ENCODE measurements at regions not wholly inside any gene's neighbourhood (a gene's known extent, or its start where the extent isn't known, plus 50 kb on each side); places are given as distances from the start of the nearest gene placed in this dataset.
"Not testable (repeated sequence)": the region's sequence is repeated elsewhere in the genome, so short reads cannot be mapped to it uniquely, and the experiment has no call there.

- TF ChIP-seq, protein P1, sequence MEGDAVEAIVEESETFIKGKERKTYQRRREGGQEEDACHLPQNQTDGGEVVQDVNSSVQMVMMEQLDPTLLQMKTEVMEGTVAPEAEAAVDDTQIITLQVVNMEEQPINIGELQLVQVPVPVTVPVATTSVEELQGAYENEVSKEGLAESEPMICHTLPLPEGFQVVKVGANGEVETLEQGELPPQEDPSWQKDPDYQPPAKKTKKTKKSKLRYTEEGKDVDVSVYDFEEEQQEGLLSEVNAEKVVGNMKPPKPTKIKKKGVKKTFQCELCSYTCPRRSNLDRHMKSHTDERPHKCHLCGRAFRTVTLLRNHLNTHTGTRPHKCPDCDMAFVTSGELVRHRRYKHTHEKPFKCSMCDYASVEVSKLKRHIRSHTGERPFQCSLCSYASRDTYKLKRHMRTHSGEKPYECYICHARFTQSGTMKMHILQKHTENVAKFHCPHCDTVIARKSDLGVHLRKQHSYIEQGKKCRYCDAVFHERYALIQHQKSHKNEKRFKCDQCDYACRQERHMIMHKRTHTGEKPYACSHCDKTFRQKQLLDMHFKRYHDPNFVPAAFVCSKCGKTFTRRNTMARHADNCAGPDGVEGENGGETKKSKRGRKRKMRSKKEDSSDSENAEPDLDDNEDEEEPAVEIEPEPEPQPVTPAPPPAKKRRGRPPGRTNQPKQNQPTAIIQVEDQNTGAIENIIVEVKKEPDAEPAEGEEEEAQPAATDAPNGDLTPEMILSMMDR (IDR thresholded peaks at IDR 0.05; ENCODE audit: low read length): not testable (repeated sequence)
- TF ChIP-seq EZH2phosphoT487 (IDR thresholded peaks at IDR 0.05; ENCODE audit: low read length); EZH2 (optimal IDR thresholded peaks at IDR 0.05; ENCODE audit: low read depth, low read length): not testable (repeated sequence)
Observed at GRCh38 chr9:39534897-39535296, 179.4 kb downstream of the SPATA31A1 start.
